ENCODE measurements at regions not wholly inside any gene's neighbourhood (a gene's known extent, or its start where the extent isn't known, plus 50 kb on each side); places are given as distances from the start of the nearest gene placed in this dataset.

DNA sequence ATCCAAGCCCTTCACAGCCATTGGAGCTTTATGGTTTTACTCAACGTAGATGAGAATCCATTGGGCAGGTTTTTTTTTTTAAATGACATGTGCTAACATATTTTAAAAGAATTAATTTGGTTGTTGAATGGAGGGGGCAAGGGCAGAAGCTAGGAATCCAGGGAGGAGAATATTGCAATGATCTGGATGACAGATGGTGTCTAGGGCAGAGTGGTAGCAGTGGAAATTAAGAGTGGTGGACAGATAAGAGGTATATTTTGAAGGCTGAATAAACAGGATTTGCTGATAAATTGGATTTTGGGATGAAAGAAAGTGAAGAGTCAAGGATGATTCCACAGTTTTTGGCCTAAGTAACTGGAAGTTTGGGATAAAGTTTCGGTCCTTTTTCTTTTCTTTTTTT, 54.8 kb upstream of the DHX40 start:
- TF ChIP-seq, protein P1, sequence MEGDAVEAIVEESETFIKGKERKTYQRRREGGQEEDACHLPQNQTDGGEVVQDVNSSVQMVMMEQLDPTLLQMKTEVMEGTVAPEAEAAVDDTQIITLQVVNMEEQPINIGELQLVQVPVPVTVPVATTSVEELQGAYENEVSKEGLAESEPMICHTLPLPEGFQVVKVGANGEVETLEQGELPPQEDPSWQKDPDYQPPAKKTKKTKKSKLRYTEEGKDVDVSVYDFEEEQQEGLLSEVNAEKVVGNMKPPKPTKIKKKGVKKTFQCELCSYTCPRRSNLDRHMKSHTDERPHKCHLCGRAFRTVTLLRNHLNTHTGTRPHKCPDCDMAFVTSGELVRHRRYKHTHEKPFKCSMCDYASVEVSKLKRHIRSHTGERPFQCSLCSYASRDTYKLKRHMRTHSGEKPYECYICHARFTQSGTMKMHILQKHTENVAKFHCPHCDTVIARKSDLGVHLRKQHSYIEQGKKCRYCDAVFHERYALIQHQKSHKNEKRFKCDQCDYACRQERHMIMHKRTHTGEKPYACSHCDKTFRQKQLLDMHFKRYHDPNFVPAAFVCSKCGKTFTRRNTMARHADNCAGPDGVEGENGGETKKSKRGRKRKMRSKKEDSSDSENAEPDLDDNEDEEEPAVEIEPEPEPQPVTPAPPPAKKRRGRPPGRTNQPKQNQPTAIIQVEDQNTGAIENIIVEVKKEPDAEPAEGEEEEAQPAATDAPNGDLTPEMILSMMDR (IDR thresholded peaks at IDR 0.05; ENCODE audit: low read depth, low read length) = no peak
- no peak for DNase-seq (ENCODE audit: low read depth in 2 of 2)
- no peak overlapping the region for H3K4me3 ChIP-seq (replicated peaks in 1 of 2; ENCODE audit: low read depth in 2 of 2, low read length in 2 of 2)

DNA sequence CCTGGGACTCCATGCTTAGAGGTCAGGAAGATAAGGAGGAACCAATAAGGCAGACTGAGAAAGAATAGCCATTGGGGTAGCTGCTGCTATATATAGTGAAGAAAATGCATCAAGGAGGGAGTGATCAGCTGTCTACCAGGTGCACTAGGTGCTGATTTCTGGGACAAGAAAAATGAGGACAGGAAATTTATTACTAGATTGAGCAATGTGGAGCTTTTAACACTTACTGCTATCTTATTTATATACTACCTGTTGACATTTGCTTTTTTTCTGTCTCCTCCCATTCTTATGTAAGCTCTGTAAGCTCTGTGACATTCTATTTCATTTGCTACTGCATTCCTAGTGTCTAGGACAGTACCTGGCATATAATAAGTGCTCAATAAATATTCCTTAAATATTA, 53.7 kb upstream of the DHX40 start:
- H3K4me3 ChIP-seq (replicated peaks in 1 of 2; ENCODE audit: low read depth in 2 of 2, low read length in 2 of 2) = no peak overlapping the region
- TF ChIP-seq, protein P1 (IDR thresholded peaks at IDR 0.05; ENCODE audit: low read depth, low read length) = no peak
- no peak for DNase-seq (ENCODE audit: low read depth in 2 of 2)

DNA sequence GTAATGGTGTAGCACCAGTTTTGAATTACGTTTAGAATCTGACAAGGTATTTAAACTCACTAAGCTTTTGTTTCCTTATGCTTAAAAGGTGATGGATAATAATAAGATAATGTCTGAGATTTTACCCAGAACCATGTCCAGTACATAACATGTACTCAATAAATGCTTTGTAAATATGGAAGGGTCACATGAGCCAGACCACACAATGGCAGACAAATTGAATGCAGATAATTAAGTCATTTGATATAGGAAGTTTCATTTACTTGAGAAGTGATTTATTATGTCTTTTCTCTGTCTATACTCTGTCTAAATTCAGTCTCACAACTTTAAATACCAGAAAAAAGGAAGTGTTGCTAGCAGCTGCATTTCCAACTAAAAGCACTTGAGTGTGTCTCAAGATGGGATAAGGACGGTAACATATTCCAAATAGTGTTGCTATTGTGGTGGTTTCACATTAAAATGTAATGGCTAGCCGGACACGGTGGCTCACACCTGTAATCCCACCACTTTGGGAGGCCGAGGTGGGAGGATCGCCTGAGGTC, 52.5 kb upstream of the DHX40 start:
- DNase-seq (ENCODE audit: low read depth in 2 of 2) = no peak
- H3K4me3 ChIP-seq (replicated peaks in 1 of 2; ENCODE audit: low read depth in 2 of 2, low read length in 2 of 2) = no peak overlapping the region
- TF ChIP-seq, protein P1 (IDR thresholded peaks at IDR 0.05; ENCODE audit: low read depth, low read length) = no peak

DNA sequence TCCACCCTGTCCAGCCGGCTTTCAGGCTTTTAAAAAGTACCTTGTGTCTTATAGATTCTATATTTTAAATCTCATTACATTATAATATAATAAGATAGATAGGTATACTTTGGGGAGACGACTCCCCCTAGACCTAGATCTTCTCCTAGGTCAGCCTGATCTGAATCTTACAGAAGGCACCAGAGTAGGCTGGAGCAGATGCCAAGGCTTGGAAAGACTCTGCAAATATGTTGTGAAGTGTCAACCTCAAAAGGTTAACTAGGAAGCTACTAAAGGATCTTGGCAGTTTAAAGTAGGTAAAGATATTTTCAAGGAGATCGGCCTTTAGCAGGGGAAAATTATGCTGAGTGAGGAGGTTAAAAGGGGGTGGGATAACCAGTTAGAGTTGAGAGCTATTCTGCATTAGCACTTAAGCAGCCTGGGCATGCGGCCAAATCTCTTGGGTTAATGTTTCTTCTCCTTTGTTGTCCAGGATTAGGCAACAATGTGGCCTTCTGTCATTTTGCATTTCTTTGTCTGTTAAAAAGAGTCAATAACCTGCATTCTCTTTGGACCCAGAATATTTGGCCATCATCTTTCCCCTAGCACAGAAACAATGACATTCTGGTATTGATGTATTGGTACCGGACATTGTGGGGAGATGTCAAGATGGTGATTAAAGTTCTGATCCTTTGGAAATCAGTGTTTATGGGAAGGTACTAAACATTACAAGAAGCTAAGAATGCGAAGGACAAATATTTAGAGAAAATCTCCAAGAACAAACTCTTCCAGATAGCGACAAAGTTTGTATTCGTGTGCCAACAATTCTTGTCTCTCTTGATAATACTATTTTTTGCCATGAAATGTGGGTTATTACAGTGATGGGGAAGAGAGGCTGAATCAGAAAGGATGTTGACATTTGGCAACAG, 51.2 kb upstream of the DHX40 start:
- no peak overlapping the region for H3K4me3 ChIP-seq (replicated peaks in 1 of 2; ENCODE audit: low read depth in 2 of 2, low read length in 2 of 2)
- peak; percentile 85 to 90 for DNase-seq (ENCODE audit: low read depth in 2 of 2)
- TF ChIP-seq, protein P1 (IDR thresholded peaks at IDR 0.05; ENCODE audit: low read depth, low read length) = no peak
